HCT116 (cell line): ENCODE measurements at regions not wholly inside any gene's neighbourhood (a gene's known extent, or its start where the extent isn't known, plus 50 kb on each side); places are given as distances from the start of the nearest gene placed in this dataset.

Source experiments
- ATAC-seq: fragments of 200-7000 bp; cut with Tn5 transposase; 2 replicates; pipeline ENCODE4 v1.9.1; 2020; ENCODE audit warnings: mild to moderate bottlenecking, moderate library complexity
- BruUV-seq: library from RNA; stranded (reverse); fragments of 400-500 nt; replicated peaks from 2 replicates; lab custom pipeline; 2021; lab: Mats Ljungman, UMichigan
- CTCF ChIA-PET: fragments of 300-600 bp; sonication (Branson Sonifier 250); formaldehyde crosslinking; loops from one replicate; lab custom pipeline; 2021; ENCODE audit warnings: antibody characterized with exemption; lab: Charles Lee
- POLR2A ChIA-PET: fragments of 300-600, 350-600 bp; sonication (Branson Sonifier 250); formaldehyde crosslinking; loops from one replicate; lab custom pipeline; 2021; ENCODE audit warnings: antibody characterized with exemption; lab: Charles Lee
- RAD21 ChIA-PET, 2 experiments: fragments of 300-600 bp; sonication (Branson Sonifier 250); formaldehyde crosslinking; loops; one replicate each; lab custom pipeline; 2023; ENCODE audit warnings: low total read pairs in 2 of 2; ENCODE audit not compliant: uncharacterized antibody in 2 of 2, unreplicated experiment in 2 of 2, low non-redundant PET in 1 of 2; lab: Charles Lee
- DNase-seq: peaks from one replicate; pipeline ENCODE4 v3.0.0-alpha.2; 2010; ENCODE audit warnings: low read depth, low spot score
- H2AFZ ChIP-seq: fragments of 200-600 bp; shearing (Covaris generic), sonication (generic); 2 replicates; pipeline ENCODE4 v1.6.1; 2017; ENCODE audit warnings: low read depth, mixed run types, mixed read lengths, antibody characterized with exemption, low read length; ENCODE audit not compliant: poor library complexity, severe bottlenecking
- H3K27ac ChIP-seq: 2 replicates; pipeline ENCODE4 v1.5.1; 2012; ENCODE audit warnings: low read depth, low read length
- H3K27me3 ChIP-seq: fragments of 200-600 bp; sonication (generic); 2 replicates; pipeline ENCODE4 v1.6.1; 2016; ENCODE audit warnings: mixed run types, low read length, mixed read lengths; ENCODE audit not compliant: insufficient read depth
- H3K36me3 ChIP-seq, 2 experiments: fragments of 200-500 bp in 1 of 2; fragments of 200-600 bp in 1 of 2; sonication (Bioruptor generic) in 1 of 2; sonication (generic) in 1 of 2; 2 replicates each; pipeline versions ENCODE4 v1.5.1 to v1.6.1; 2014 to 2016; ENCODE audit warnings: low read length in 2 of 2, inconsistent platforms in 1 of 2, mixed read lengths in 1 of 2, mixed run types in 1 of 2; ENCODE audit not compliant: insufficient read depth in 2 of 2, control insufficient read depth in 1 of 2
- H3K4me1 ChIP-seq, 2 experiments: fragments of 200-600 bp in 1 of 2; sonication (generic) in 1 of 2; 2 replicates each; pipeline versions ENCODE4 v1.5.1 to v1.6.1; 2012 to 2017; ENCODE audit warnings: low read length in 2 of 2, inconsistent platforms in 1 of 2, mild to moderate bottlenecking in 1 of 2, mixed read lengths in 1 of 2, mixed run types in 1 of 2, moderate library complexity in 1 of 2; ENCODE audit not compliant: insufficient read depth in 2 of 2, control insufficient read depth in 1 of 2
- H3K4me2 ChIP-seq: fragments of 200-600 bp; sonication (generic); 2 replicates; pipeline ENCODE4 v1.6.1; 2017; ENCODE audit warnings: mixed run types, low read length, mixed read lengths
- H3K4me3 ChIP-seq, 2 experiments: fragments of 200-600 bp in 1 of 2; sonication (generic) in 1 of 2; replicated peaks in 1 of 2; 2 replicates each; pipeline ENCODE4 v1.5.1; 2011 to 2016; ENCODE audit warnings: low read length in 2 of 2, control low read depth in 1 of 2, low read depth in 1 of 2, mild to moderate bottlenecking in 1 of 2, mixed read lengths in 1 of 2, mixed run types in 1 of 2
- H3K79me2 ChIP-seq: fragments of 200-600 bp; sonication (generic); 2 replicates; pipeline ENCODE4 v1.6.1; 2017; ENCODE audit warnings: mild to moderate bottlenecking, mixed run types, low read length, moderate library complexity, mixed read lengths; ENCODE audit not compliant: insufficient read depth
- H3K9ac ChIP-seq: fragments of 200-600 bp; sonication (generic); 2 replicates; pipeline ENCODE4 v1.6.1; 2016; ENCODE audit warnings: low read length, mixed read lengths
- H3K9me2 ChIP-seq: fragments of 200-600 bp; sonication (generic), shearing (Covaris generic); 2 replicates; pipeline ENCODE4 v1.6.1; 2017; ENCODE audit warnings: mixed run types, mild to moderate bottlenecking, moderate library complexity; ENCODE audit not compliant: insufficient read depth
- H3K9me3 ChIP-seq, 2 experiments: fragments of 200-500 bp in 1 of 2; fragments of 200-600 bp in 1 of 2; sonication (Bioruptor generic) in 1 of 2; sonication (generic) in 1 of 2; 2 replicates each; pipeline ENCODE4 v1.6.1; 2014 to 2017; ENCODE audit warnings: low read length in 2 of 2, mixed read lengths in 2 of 2, inconsistent platforms in 1 of 2, low read depth in 1 of 2, mild to moderate bottlenecking in 1 of 2, mixed run types in 1 of 2, moderate library complexity in 1 of 2; ENCODE audit not compliant: control insufficient read depth in 1 of 2, insufficient read depth in 1 of 2
- H4K20me1 ChIP-seq: fragments of 200-600 bp; sonication (generic), shearing (Covaris generic); 2 replicates; pipeline ENCODE4 v1.6.1; 2017; ENCODE audit warnings: mixed run types, mild to moderate bottlenecking, moderate library complexity; ENCODE audit not compliant: insufficient read depth
- CBX3 ChIP-seq: IDR thresholded peaks from 2 replicates; pipeline ENCODE4 v1.6.1; 2012; ENCODE audit warnings: low read depth
- EGR1 ChIP-seq: IDR thresholded peaks from 2 replicates; pipeline ENCODE4 v1.6.1; 2012; ENCODE audit warnings: low read depth
- EZH2 ChIP-seq: fragments of 200-600 bp; sonication (generic); IDR thresholded peaks from 2 replicates; pipeline ENCODE4 v1.6.1; 2017; ENCODE audit warnings: antibody characterized with exemption, mixed run types
- JUND ChIP-seq: IDR thresholded peaks from 2 replicates; pipeline ENCODE4 v1.6.1; 2012
- POLR2A ChIP-seq: IDR thresholded peaks from 2 replicates; pipeline ENCODE4 v1.7.0; 2011; ENCODE audit warnings: borderline replicate concordance; ENCODE audit not compliant: insufficient read depth, insufficient read length; ENCODE audit errors: extremely low read depth
- SRF ChIP-seq: IDR thresholded peaks from 2 replicates; pipeline ENCODE4 v1.6.1; 2012; ENCODE audit warnings: low read depth
- YY1 ChIP-seq: IDR thresholded peaks from 2 replicates; pipeline ENCODE4 v1.6.1; 2011; ENCODE audit warnings: low read length, low read depth, moderate library complexity, mild to moderate bottlenecking; ENCODE audit not compliant: insufficient replicate concordance; ENCODE audit errors: extremely low read depth
- ZFX ChIP-seq: fragments of 450-650 bp; IDR thresholded peaks from 2 replicates; pipeline ENCODE4 v1.6.1; 2017
- intact Hi-C: fragments of 100-400 bp; cut with micrococcal nuclease; formaldehyde crosslinking; loops from 2 replicates; pipeline ENCODE4 v1.10.0; 2022
- TF ChIP-seq, protein P1 (sequence below), 3 experiments: fragments of 200-600 bp in 1 of 3; sonication (generic) in 1 of 3; IDR thresholded peaks in 2 of 3; conservative IDR thresholded peaks in 1 of 3; 2 replicates each; pipeline ENCODE4 v1.5.1; 2012 to 2017; ENCODE audit warnings: low read depth in 2 of 3, low read length in 2 of 3, antibody characterized with exemption in 1 of 3, borderline replicate concordance in 1 of 3, control low read depth in 1 of 3, mild to moderate bottlenecking in 1 of 3, mixed read lengths in 1 of 3, mixed run types in 1 of 3, moderate library complexity in 1 of 3; ENCODE audit not compliant: insufficient read depth in 1 of 3

DNA sequence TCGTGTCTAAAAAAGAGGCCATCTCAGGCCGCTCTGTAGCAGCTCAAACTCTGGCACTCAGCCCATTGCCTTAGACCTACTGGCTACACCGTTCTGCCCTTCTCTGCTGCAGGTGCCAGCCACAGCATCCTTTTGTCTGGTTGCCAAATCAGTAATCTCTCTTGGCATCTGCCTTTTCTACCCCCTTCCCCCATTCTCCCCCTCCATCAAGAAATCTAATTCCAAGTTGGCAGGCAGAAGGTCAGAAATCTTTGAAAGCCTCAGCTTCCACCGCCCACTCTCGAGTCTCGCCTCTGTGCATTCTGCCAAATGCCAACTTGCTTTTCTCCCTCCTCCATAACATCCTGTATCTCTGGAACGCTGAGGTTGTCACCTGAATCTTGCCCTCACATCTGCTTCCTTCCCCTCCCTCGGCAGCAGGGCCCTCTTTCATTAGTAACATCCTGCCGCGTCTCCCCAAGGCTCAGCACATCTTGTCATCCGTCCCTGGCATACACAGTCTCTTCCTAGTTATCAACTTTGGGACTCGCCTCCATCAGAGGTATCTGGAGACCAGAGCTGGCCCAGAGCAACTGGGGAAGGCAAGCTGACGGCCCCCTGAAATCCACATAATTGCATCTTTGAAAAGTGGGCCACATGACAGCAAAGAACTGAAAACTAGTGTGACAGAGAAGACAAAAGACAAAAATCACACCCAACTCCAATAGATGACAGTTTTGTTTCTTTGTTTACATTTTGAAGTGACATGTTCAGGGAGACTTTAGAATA is 312.0 kb upstream of the CCDC54 start:
- Histone ChIP-seq H3K4me3 (no peak overlapping the region), H3K27ac (no peak overlapping the region), H3K9me3 (no peaks in the 10 kb centered on the region), H3K79me2 (no peaks in the 10 kb centered on the region), H2AFZ (no peak overlapping the region), H3K4me2 (no peak overlapping the region), H4K20me1 (no peaks in the 10 kb centered on the region), H3K27me3 (no peaks in the 10 kb centered on the region), H3K36me3 (no peaks in the 10 kb centered on the region), H3K9me2 (no peaks in the 10 kb centered on the region), H3K9ac (no peak overlapping the region), H3K4me1 (peaks cover 7 to 10% of the 10 kb centered on the region in 2 experiments; a peak in 3 of 4 replicates)
- intact Hi-C loops, result loop anchor here (2.0 kb wide), 1 partner anchor 240 kb away; no protein-coding TSS in a partner anchor
- CTCF ChIA-PET, result interaction anchor here (0.6 to 2.8 kb wide), 6 partner anchors 10 to 686 kb away, joined by 3 to 12 read pairs (median 5); no protein-coding TSS in a partner anchor
- RAD21 ChIA-PET, result interaction anchor here in 1 of 2 experiments (0.6 kb wide), 1 partner anchor 59 kb away, joined by 3 read pairs; no protein-coding TSS in a partner anchor
- ATAC-seq (no peak), DNase-seq (no peak)
- no TSS peak for BruUV-seq
- TF ChIP-seq EZH2, result no peak
- POLR2A ChIA-PET, result no interaction called here

- Histone ChIP-seq H3K4me2 (no peak overlapping the region), H3K4me1 (peaks cover 7 to 10% of the 10 kb centered on the region in 2 experiments; a peak in 3 of 4 replicates), H4K20me1 (no peaks in the 10 kb centered on the region), H3K9ac (no peak overlapping the region), H2AFZ (no peak overlapping the region), H3K9me3 (no peaks in the 10 kb centered on the region), H3K27ac (no peak overlapping the region), H3K27me3 (no peaks in the 10 kb centered on the region), H3K9me2 (no peaks in the 10 kb centered on the region), H3K4me3 (no peak overlapping the region), H3K79me2 (no peaks in the 10 kb centered on the region), H3K36me3 (no peaks in the 10 kb centered on the region)
- TF ChIP-seq SRF (no peak), JUND (no peak), EGR1 (no peak), YY1 (no peak), POLR2A (no peak), CBX3 (no peak), ZFX (no peak)
- TF ChIP-seq, protein P1, sequence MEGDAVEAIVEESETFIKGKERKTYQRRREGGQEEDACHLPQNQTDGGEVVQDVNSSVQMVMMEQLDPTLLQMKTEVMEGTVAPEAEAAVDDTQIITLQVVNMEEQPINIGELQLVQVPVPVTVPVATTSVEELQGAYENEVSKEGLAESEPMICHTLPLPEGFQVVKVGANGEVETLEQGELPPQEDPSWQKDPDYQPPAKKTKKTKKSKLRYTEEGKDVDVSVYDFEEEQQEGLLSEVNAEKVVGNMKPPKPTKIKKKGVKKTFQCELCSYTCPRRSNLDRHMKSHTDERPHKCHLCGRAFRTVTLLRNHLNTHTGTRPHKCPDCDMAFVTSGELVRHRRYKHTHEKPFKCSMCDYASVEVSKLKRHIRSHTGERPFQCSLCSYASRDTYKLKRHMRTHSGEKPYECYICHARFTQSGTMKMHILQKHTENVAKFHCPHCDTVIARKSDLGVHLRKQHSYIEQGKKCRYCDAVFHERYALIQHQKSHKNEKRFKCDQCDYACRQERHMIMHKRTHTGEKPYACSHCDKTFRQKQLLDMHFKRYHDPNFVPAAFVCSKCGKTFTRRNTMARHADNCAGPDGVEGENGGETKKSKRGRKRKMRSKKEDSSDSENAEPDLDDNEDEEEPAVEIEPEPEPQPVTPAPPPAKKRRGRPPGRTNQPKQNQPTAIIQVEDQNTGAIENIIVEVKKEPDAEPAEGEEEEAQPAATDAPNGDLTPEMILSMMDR (IDR thresholded peaks at IDR 0.05 in 2 of 3, conservative IDR thresholded peaks at IDR 0.05 in 1 of 3; ENCODE audit: borderline replicate concordance in 1 of 3, insufficient read depth in 1 of 3, low read depth in 2 of 3, low read length in 2 of 3), result no peak
- RAD21 ChIA-PET, result no interaction called here
- intact Hi-C loops, result no loop called here
- POLR2A ChIA-PET, result no interaction called here
- CTCF ChIA-PET, result no interaction called here
- BruUV-seq, result no TSS peak
- ATAC-seq (no peak), DNase-seq (no peak)
Observed at GRCh38 chr3:107067421-107067820, 309.8 kb upstream of the CCDC54 start.
